SK-N-MC (cell line): ENCODE measurements at regions not wholly inside any gene's neighbourhood (a gene's known extent, or its start where the extent isn't known, plus 50 kb on each side); places are given as distances from the start of the nearest gene placed in this dataset.

Experiments
- DNase-seq: peaks from one replicate; pipeline ENCODE4 v3.0.0-alpha.2; 2011; ENCODE audit warnings: low read depth, low spot score
- H3K27ac ChIP-seq: fragments of 200-600 bp; sonication (generic); 2 replicates; pipeline ENCODE4 v1.5.1; 2016; ENCODE audit warnings: mixed run types
- H3K36me3 ChIP-seq: fragments of 200-600 bp; sonication (generic); 2 replicates; pipeline ENCODE4 v1.6.1; 2017; ENCODE audit warnings: antibody characterized with exemption, low read length, mixed read lengths; ENCODE audit not compliant: insufficient read depth
- H3K4me3 ChIP-seq: fragments of 200-600 bp; sonication (generic); 2 replicates; pipeline ENCODE4 v1.5.1; 2016
- H3K9ac ChIP-seq: fragments of 200-600 bp; sonication (generic); 2 replicates; pipeline ENCODE4 v1.8.0; 2017; ENCODE audit warnings: mixed run types, mixed read lengths; ENCODE audit not compliant: insufficient read length
- H3K9me3 ChIP-seq: fragments of 200-600 bp; sonication (generic); 2 replicates; pipeline ENCODE4 v1.6.1; 2017; ENCODE audit warnings: low read depth, mild to moderate bottlenecking, antibody characterized with exemption, low read length, moderate library complexity, mixed read lengths
- EZH2 ChIP-seq: fragments of 200-600 bp; sonication (generic); IDR thresholded peaks from one replicate; pipeline ENCODE4 v1.6.1; 2017; ENCODE audit warnings: antibody characterized with exemption
- FOXP2 ChIP-seq: optimal IDR thresholded peaks from 2 replicates; pipeline ENCODE3; 2011; ENCODE audit warnings: mild to moderate bottlenecking, moderate library complexity; ENCODE audit not compliant: insufficient read depth; ENCODE audit errors: extremely low read length, control extremely low read depth
- POLR2AphosphoS5 ChIP-seq: IDR thresholded peaks from 2 replicates; pipeline ENCODE4 v1.6.1; 2012; ENCODE audit warnings: mild to moderate bottlenecking, low read depth, low read length, borderline replicate concordance

DNA sequence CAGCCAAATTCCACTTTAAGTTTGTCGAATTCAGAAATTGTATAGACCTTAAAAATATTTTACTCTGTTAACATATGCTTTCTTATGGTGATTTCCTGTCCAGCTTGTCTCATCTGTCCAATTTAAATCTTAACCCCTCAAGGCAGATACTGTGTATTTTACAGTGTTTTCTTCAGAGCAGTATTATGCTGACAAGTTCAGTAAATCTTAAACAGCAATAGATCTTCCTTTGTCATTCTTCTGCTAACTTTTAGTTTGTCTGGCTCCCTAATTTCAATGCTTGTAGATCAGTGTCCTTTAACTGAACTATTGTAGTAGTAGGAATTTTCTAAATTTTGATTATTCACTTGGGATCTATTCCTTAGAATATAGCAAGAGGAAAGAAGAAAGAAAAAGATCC, 52.8 kb upstream of the MEIS1 start:
- Histone ChIP-seq H3K4me3 (peak overlapping the region; percentile 34), H3K9ac (peak overlapping the region; percentile 33), H3K36me3 (no peaks in the 10 kb centered on the region), H3K9me3 (no peaks in the 10 kb centered on the region), H3K27ac (peak overlapping the region; percentile 69)
- no peak for DNase-seq
- TF ChIP-seq FOXP2 = no peak
- no peak for TF ChIP-seq POLR2AphosphoS5
- no peak for TF ChIP-seq EZH2

DNA sequence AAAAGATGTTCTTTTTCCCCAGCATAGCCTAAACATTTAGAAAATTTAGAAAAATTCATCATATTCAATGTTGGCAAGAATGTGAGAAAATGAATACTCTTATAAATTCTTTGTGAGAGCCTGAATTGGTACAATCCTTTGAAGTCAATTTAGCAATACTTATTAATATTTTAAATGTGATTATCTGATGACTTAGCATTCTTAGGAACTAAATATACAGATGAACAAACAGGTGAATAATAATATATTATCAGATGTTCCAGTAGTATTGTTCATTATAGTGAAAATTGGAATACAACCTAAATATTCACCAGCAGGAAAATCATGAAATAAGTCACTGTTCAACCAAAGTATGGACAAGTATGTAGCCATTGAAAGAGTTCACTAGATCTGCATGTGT, 55.5 kb upstream of the MEIS1 start:
- no peaks in the 10 kb centered on the region for H3K36me3 ChIP-seq
- no peak for TF ChIP-seq FOXP2
- no peak for TF ChIP-seq EZH2
- no peak for TF ChIP-seq POLR2AphosphoS5

DNA sequence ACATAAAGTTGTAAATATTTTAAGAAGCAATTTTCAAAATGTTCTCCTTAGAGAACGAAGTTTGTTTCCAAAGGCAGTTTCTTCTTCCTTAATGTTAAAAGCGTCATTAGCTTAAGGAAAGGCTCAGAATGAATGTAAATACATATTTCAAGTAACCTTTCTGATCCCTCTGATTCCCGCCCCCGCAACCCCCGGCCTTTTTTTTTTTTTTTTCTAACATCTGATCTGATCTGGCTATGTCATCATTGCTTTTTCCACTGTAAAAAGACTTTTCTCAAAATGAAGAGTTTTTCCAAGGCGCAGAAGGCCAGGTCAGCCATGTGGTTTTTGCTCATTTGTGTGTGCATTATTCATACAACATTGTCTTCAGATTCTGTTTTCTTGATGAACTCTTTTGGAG, 57.1 kb upstream of the MEIS1 start:
- TF ChIP-seq FOXP2 = no peak
- no peak for TF ChIP-seq EZH2
- TF ChIP-seq POLR2AphosphoS5 = no peak
- no peak for DNase-seq

More for the DNA sequence above, 55.5 kb upstream of the MEIS1 start:
- Histone ChIP-seq H3K9ac (no peak overlapping the region), H3K27ac (no peak overlapping the region), H3K9me3 (no peaks in the 10 kb centered on the region), H3K4me3 (no peak overlapping the region)
- DNase-seq = no peak

DNA sequence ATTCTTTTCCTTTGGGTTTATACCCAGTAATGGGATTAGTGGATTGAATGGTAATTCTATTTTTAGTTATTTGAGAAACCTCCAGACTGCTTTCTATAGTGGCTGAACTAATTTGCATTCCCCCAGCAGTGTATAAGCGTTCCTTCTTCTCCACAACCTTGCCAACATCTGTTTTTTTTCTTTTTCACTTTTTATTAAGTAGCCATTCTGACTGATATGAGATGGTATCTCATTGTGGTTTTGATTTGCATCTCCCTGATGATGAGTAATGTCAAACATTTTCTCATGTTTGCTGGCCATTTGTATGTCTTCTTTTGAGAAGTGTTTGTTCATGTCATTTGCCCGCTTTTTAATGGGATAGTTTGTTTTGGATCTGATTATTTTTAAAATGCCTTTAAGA, 64.1 kb upstream of the MEIS1 start:
- H3K9ac ChIP-seq = no peak overlapping the region
- TF ChIP-seq POLR2AphosphoS5 = no peak
- no peak for TF ChIP-seq EZH2
- no peak for TF ChIP-seq FOXP2
- H3K27ac ChIP-seq = no peak overlapping the region
- H3K4me3 ChIP-seq = no peak overlapping the region
- H3K9me3 ChIP-seq = no peaks in the 10 kb centered on the region
- no peaks in the 10 kb centered on the region for H3K36me3 ChIP-seq
- no peak for DNase-seq

More for the DNA sequence above, 57.1 kb upstream of the MEIS1 start:
- no peak overlapping the region for H3K9ac ChIP-seq
- no peak overlapping the region for H3K27ac ChIP-seq
- no peak overlapping the region for H3K4me3 ChIP-seq
- no peaks in the 10 kb centered on the region for H3K9me3 ChIP-seq
- no peaks in the 10 kb centered on the region for H3K36me3 ChIP-seq

DNA sequence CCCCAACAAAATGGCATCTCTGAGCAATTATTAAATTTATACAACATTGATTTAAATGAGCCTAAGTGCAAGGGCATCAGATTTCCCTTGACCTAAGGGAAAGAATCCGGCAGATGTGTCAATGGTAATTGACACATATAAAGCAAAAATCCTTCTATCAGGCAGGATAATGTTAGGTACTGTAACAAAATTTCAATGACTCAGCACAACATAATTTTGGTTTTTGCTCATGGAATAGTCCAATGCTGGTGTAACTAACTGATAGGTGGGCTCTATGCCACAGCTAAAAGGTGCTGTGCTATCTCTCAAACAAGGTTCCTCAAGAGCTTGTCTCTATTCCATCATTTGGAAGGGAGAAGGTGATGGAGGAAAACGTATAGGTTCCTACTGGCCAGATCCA, 68.3 kb upstream of the MEIS1 start:
- TF ChIP-seq POLR2AphosphoS5 (no peak), EZH2 (no peak), FOXP2 (no peak)

DNA sequence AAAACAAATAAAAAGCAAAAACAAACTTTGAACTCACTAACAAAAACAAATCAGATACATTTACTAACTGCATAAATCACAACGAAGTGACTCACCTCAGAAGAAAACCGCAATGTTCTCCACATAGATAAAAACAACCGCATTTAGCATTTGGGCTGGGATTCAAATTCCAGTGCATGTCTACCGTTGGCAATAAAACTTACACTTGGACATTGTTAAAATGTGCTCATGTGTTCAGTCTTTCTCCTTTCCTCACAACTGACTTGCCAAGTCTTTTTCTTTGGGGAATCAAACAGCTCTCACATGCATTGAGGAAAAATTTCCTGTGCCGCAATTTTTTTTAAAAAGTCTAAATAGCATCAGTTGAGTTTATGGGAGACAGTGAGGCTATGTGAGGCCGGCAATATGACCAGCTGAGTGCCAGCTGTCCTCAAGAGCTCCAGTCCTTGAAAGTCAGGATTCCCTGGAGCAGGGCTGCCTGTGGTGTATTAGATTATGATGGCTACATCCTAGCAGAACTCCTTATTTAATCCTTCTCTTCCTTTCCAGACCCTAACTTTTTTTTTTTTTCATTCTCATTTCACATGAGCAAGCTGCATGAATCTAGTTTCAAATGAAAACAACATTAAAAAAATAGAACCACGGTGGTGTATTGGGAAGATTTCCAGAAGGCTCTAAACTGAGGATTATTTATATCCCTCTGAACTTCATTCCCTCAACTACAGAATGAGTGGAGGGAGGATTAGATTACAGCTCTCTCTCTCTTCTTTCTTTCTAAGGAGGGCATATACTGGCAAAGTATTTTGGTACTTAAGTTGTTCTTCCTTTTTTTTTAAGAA, 70.2 kb upstream of the MEIS1 start:
- TF ChIP-seq FOXP2 (no peak), EZH2 (no peak), POLR2AphosphoS5 (no peak)
- H3K4me3 ChIP-seq = no peak overlapping the region
- DNase-seq = no peak
- no peak overlapping the region for H3K9ac ChIP-seq
- H3K9me3 ChIP-seq = no peaks in the 10 kb centered on the region
- H3K36me3 ChIP-seq = no peaks in the 10 kb centered on the region
- H3K27ac ChIP-seq = no peak overlapping the region

More for the DNA sequence above, 68.3 kb upstream of the MEIS1 start:
- H3K4me3 ChIP-seq = no peak overlapping the region
- DNase-seq = no peak
- no peak overlapping the region for H3K27ac ChIP-seq
- H3K9ac ChIP-seq = no peak overlapping the region
- no peaks in the 10 kb centered on the region for H3K36me3 ChIP-seq
- no peaks in the 10 kb centered on the region for H3K9me3 ChIP-seq

DNA sequence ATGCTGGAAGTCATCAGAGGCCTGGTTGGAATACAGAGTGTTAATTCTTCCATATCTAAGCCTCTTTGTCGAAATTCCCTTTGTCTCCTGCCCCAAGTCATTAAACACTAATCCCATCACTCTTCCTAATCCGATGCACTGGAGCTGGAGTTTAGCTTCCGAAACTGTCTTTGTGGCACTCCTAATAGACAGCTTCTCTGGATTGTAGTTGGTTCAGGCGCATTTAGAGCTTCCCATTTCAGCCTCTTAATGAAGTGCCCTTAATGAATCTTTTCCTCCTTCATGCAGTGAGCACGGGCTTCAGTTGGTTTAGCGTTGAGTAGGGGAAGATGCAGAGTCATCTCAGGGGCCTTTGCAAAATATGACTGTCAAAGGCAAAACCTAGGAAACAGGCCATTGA, 72.2 kb upstream of the MEIS1 start:
- H3K9me3 ChIP-seq = no peaks in the 10 kb centered on the region
- no peak overlapping the region for H3K27ac ChIP-seq
- H3K9ac ChIP-seq = no peak overlapping the region
- H3K36me3 ChIP-seq = no peaks in the 10 kb centered on the region
- no peak for DNase-seq
- H3K4me3 ChIP-seq = no peak overlapping the region
- TF ChIP-seq POLR2AphosphoS5 (no peak), FOXP2 (no peak), EZH2 (no peak)

DNA sequence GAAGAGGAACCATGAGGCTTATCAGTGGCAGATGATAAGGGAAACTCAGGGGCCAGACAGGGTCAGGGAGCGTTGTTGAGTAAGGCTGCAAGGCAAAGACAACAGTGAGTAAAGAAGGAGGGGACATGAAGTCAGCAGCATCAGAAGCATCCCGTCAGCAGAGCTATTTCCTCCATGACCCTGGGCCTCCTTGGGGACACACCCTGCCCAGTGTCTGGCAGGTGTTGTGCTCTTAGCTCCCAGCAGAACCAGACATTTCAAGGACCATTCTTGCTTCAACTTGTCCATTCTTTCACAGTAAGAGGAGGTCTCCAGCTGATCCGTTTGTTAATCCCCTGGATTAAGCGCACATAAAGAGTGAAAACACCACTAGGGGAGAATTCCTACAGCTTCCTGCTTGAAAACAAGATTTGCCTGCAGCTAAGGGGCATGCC, 88.7 kb upstream of the MEIS1 start:
- no peak for DNase-seq
- Histone ChIP-seq H3K27ac (no peak overlapping the region), H3K4me3 (no peak overlapping the region), H3K9me3 (no peaks in the 10 kb centered on the region; the same call in 1 of the 2 replicates), H3K9ac (no peak overlapping the region), H3K36me3 (no peaks in the 10 kb centered on the region)
- no peak for TF ChIP-seq FOXP2
- TF ChIP-seq EZH2 = no peak
- no peak for TF ChIP-seq POLR2AphosphoS5
